ENCODE measurements at regions not wholly inside any gene's neighbourhood (a gene's known extent, or its start where the extent isn't known, plus 50 kb on each side); places are given as distances from the start of the nearest gene placed in this dataset.
"Not testable (repeated sequence)": the region's sequence is repeated elsewhere in the genome, so short reads cannot be mapped to it uniquely, and the experiment has no call there.

DNA sequence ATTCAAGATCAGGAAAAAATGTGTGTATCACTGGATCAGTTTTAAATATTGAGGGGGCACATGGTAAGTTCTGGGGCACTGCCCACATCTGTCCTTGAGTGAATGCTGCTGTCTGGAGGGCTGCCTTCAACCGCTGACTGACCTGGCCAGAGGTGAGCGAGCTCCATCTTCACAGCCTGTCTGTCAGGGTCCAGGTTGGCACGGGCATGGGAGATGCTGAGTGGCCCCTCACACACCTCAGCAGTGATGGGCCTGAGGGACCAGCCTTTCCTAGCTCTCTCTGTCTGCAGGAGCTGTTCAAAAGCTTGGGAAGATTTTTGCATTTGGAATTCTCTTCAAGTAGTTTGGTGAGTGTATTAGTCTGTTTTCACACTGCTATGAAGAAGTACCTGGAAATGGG, 114.8 kb upstream of the ALKAL2 start:
- no peak for DNase-seq (ENCODE audit: low read depth)

DNA sequence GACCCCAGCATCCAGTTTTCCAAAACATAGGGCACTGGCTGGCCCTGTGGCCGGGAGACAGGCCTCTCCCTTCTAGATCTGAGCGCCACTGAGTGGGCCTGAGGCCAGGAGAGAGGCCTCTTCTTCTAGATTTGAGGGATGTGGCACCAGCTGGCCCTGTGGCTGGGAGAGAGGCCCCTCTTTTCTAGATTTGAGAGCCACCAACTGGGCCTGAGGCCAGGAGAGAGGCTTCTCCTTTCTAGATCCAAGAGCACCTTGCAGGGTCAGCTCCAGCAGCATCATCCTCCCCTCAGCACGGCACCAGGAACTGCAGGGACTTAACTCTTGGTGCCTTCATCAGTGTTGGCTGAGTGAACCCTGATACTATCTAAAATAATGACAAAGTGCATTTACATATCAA, 114.3 kb upstream of the ALKAL2 start:
- DNase-seq (ENCODE audit: low read depth), result no peak

DNA sequence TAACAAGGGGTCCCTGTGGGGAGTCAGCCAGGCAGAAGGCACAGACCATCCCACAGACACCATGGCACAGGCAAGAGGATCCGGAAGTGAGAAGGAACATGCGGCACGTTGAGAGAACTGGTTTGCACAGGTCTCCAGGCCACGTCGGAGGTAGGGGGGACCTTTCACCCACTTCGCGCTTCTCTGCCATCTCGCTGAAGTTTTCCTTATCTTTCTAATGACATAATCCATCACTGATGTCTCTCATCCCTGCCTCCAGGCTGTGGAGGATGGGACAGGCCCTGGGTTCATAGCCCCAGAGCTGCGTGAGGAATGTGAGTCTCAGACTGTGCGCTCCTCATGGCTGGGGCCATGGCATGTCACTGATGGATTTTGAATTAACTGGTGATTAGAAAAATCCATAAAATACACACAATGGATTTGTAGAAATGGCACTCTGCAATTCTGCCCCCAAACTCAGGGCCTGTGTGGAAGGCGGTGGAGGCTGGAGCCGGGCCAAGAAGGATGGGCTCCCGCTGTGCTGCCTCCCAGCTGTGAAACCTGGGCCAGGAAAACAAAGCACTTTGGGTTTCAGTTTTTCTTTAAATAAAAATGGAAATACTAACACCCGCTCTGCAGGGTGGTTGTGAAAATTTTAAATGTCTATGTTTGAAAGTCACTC, 113.3 kb upstream of the ALKAL2 start:
- DNase-seq (ENCODE audit: low read depth), result no peak

DNA sequence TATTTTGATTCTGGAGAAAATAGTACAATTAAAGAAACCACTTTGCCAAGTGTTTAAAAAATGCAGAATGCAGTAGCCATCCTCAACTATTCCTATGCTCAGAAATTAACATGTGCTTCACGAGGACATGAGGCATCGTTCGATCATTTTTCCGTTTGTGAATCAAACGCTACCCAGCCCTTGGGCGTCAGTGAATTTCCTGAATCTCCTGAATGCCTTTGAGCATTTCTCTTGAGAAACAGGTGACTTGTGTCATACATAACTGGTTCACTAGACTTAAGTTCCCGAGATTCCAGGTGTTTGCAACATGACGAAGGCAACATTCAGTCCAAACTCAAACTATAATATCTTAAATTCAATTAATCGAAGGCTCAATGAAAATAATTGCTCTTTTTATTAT, 110.0 kb upstream of the ALKAL2 start:
- DNase-seq (ENCODE audit: low read depth), result no peak

DNA sequence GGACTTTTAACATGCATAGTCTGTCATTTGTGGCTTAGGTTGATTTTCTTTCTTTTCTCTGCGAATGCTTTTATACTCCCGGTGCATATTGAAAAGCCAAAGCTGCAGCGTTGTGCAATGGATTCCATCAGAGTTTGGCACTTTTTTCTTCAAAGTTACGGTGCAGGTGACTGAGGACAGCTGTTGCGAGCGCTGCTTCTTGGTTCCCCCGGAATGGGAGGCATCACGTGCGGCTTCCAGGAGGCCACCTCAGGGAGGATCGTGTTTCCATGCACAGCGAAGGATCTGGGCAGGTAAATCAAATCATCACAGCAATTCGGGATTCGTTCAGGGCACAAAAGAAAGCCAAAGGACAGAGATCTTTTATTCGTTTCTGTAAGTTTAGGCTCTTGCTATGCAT, 109.6 kb upstream of the ALKAL2 start:
- DNase-seq (ENCODE audit: low read depth), result no peak

DNA sequence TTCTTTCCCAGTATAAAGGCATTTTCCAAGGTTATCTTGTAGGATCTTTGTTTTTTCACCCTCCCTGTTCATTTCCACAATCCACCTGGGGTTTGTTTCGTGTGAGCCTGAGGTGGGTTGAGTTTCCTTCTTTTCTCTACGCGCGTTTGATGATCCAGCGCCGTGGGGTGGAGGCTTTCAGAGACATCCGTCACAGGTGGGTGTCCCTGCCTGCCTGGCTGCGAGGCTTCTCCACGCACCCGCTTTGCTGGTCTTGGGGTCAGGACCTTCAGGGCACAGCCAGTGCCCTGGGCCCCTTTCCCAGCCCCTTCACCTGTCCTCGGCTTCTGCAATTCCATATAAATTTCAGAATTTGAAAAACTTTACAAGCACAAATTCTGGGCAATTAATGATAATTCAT, 109.0 kb upstream of the ALKAL2 start:
- no peak for DNase-seq (ENCODE audit: low read depth)

DNA sequence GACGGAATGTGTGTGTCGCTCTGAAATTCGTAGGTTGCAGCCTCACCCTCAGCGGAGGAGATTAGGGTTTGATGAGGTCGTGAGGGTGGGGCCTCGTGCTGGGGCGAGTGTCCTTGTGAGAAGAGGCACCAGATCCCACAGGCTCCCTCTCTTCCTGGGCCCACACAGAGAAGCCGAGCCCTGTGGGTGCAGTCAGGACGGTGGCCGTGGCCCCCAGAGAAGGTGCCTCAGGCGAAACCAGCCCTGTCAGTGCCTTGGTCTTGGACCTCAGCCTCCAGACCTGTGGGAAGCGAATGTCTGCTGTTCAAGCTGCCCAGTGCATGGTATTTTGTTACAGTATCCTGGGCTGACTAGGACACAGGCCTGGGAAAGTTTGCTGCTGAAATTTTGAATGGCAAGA, 108.0 kb upstream of the ALKAL2 start:
- DNase-seq (ENCODE audit: low read depth), result no peak

DNA sequence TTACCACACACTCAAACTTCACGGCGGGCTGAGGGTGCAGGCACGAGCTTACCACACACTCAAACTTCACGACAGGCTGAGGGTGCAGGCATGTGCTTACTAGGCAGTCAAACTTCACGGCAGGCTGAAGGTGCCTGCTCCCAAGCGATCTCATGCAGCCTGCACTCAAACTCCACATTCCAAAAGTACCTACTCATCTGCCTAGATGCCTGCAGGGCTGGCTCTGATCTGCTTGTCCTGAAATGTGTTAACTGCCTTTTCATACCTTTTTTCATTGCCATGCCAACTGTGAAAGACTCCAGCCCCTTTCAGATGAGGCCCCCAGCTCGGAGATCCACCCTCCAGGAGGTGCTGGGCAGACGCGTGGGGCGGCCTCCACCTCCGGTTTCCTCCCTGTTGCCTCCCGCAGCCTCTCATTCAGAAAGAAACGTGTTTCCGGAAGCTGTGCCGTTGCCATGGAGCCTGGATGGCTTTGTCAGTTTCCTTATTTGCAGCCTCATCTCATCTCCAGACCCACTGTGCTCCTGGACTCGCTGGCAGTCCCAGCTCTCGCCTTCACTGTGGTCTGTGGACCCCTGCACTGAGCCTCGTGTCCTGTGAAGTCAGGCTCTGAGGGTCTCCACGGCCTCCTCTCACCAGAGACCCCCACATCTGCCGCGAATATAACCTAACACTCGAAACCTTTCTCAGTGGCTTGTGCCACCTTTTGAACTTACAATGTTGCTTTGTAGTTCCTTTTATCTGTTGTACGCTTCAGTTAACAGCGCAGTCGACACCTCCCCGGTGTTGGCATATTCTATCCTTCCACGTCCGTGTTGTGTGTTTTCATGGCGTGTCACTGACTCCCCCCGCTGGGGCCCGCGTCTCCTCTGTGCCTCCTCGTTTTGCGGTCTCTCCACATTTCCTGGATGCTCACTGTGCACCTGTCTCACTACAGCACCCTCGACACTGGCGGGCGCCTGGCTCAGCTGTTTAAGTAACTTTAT, 106.1 kb upstream of the ALKAL2 start:
- DNase-seq (ENCODE audit: low read depth), result no peak

DNA sequence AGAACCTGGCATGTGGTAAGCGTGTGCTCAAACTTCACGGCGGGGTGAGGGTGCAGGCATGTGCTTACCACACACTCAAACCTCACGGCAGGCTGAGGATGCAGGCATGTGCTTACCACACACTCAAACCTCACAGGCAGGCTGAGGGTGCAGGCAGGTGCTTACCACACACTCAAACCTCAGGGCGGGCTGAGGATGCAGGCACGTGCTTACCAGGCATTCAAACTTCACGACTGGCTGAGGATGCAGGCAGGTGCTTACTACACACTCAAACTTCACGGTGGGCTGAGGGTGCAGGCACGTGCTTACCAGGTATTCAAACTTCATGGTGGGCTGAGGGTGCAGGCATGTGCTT, 105.0 kb upstream of the ALKAL2 start:
- no peak for DNase-seq (ENCODE audit: low read depth)

DNA sequence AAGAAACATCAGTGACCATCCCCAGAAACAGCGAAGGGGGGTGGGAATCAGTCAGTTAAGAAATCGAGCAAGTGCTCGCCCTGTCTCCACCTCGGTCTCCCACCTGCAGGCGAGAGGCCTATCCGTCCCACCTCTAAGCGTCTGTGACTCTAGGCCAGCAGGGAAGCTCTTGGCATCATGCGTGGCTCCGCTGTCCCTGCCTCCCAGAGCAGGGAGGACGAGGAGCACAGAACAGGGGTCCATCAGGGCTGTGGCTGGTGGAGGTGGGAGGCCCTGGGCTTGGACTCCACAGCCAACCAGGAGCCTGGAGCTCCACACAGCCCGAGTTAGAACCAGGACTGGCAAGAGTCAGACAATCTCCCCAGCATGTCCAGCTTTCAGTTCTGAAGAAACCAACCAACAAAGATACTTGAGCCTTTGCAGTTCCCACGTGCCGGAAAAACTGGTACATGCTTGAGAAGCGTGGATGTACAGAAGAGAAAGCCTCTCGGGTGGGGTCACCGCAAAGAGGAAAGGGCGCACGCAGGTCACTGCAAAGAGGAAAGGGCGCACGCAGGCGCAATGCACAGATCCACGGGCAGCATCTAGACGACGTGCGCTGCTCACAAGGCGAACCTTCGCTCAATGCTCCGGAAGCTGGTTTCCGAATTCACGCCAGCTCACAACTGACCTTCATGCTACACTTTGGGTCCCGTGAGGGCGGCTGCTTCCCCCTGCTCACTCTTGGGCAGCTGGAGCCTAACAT, 104.5 kb upstream of the ALKAL2 start:
- DNase-seq (ENCODE audit: low read depth), result no peak

DNA sequence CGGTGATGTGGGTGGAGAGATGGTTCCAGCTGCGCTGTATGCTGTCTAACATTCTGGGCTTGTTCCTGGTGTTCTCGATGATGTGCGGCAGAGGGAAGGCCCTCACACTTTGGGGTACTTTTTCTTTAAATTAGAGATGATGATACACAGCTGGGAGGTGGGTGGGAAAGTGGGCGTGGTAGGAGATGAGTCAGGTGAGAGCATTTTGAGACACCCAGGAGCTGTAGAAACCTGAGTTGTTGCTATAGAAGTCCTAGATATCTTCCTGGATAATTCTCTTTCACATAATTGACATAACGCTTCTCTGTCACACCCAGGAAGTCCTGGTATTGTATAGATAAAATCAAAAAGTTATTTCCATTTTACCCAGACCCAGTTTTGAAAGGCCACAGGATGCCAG, 103.8 kb upstream of the ALKAL2 start:
- no peak for DNase-seq (ENCODE audit: low read depth)

DNA sequence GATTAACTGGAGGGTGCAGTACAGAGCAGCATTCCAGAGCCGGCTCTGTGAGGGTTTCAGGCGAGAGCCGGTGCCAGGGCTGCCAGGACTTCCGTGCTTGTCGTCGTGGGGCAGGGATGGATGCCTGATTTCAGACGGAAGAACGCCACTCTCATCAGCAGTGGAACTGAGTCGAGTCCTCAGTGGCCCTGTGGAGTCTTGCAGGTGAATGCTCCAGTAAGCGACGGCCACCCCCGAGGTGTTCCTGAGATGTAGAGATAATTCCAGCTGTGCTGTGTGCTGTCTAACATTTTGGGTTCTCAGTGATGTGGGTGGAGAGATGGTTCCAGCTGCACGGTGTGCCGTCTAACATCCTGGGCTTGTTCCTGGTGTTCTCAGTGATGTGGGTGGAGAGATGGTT, 103.1 kb upstream of the ALKAL2 start:
- DNase-seq (ENCODE audit: low read depth), result no peak

DNA sequence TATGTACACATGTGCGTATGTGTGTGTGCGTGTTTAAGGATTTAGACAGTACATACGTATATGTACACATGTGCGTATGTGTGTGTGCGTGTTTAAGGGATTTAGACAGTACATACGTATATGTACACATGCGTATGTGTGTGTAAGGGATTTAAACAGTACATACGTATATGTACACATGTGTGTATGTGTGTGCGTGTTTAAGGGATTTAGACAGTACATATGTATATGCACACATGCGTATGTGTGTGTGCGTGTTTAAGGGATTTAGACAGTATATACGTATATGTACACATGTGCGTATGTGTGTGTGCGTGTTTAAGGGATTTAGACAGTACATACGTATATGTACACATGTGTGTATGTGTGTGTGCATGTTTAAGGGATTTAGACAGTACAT, 102.1 kb upstream of the ALKAL2 start:
- DNase-seq (ENCODE audit: low read depth), result not testable (repeated sequence)

DNA sequence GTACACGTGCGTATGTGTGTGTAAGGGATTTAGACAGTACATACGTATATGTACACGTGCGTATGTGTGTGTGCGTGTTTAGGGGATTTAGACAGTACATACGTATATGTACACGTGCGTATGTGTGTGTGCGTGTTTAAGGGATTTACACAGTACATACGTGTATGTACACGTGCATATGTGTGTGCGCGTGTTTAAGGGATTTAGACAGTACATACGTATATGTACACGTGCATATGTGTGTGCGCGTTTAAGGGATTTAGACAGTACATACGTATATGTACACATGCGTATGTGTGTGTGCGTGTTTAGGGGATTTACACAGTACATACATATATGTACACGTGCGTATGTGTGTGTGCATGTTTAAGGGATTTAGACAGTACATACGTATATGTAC, 100.9 kb upstream of the ALKAL2 start:
- DNase-seq (ENCODE audit: low read depth), result not testable (repeated sequence)

DNA sequence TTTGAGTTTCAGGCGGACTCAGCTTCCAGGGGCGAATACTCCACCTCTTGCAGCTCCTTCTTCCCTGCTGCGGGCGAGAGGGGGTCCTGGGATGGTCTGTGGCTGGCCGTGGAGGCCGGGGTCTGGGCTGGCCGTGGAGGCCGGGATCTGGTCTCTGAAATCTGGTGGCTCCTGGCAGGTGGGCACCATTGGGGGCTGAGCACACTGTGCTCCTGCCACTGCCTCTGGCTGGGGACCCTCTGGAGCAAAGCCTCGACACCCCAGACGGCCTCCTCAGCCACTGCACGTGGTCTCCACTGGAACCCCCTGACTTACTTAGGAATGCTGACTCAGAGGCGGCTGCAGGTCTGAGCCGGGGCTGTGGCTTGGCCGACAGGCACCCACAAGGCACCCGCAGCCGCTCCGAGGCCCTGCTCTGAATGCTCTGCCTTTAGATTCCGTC, 100.1 kb upstream of the ALKAL2 start:
- no peak for DNase-seq (ENCODE audit: low read depth)

DNA sequence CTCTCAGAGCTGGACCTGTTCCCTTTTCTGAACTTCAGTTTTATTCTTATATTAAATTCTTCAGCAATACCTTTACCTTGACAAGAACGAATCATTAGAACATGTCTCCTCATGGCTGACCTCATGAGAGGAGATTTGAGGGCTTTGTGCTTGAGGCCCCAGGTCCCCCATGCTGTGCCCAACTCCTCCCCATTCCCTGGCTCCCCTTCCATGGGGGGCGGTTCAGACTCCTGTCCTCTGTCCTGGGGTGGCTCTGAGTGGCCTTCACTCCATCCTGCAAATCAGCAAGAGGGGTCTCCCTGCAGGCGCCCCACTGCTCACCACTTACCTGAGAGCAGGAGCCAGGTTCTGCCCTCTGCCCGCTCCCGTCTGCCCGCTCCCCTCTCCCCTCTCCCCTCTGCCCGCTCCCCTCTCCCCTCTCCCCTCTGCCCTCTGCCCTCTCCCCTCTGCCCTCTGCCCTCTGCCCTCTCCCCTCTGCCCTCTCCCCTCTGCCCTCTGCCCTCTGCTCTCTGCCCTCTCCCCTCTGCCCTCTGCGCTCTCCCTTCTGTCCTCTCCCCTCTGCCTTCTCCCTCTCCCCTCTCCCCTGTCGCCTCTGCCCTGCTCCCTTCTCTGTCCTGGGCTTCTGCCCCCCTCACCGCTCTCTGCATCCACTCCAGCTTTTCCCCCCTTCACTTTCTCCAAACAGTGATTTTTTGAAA, 98.7 kb upstream of the ALKAL2 start:
- DNase-seq (ENCODE audit: low read depth), result no peak

DNA sequence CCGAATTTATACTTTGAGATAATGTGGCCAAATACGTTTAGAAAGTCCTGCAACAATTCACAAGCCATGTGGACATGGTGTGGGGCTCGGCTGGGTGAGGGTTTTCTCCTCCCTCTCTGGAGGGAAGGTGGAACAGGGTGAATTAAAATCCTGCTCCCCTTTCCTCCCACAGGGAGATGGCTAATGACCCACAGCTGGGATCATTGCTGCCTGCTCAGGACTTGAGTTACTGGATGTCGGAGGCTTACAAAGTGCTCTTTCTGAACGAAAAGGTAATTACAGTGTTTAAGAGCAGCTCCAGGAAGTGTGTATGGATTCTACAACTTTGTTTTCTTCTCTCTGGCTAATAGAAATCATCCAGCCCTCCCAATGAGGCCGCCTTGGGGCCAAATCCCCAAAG, 97.9 kb upstream of the ALKAL2 start:
- no peak for DNase-seq (ENCODE audit: low read depth)

DNA sequence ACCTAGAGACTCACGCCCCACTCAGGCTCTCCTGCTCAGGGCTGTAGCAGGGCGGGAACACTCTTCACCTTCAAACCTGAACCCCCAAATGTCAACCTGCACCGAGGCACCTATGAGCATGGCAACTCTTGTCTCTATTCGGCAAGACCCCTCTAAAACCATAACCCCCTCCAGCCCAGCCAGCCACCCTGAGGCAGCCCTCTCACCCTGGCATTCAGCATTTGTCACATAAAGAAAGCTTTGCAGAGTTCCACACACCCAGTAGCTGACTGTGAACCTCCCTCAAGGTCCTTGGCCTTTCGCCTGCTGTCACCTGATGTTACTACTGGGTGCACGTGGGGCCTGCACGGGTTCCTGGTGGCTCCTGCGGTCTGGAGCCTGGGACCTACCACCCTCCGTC, 97.2 kb upstream of the ALKAL2 start:
- DNase-seq (ENCODE audit: low read depth), result no peak

DNA sequence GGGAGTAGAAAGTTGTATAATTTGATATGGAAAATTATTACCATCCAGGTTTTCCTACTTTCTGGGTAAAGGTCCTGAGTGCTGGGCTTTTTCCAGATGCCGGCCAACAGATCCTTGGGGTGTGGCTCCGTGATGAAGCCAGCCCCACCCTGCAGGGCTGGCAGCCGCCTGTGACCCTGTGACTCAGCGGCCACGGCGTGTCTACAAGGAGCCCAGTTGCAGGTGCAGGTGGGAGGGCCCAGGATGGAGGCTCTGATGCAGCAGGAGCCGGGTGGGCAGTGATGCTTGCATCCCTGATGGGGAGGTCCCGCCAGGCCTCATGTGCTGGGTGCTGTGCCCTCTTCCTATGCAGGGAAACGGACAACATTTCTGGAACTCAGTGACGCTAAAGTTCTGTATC, 96.0 kb upstream of the ALKAL2 start:
- DNase-seq (ENCODE audit: low read depth), result no peak

DNA sequence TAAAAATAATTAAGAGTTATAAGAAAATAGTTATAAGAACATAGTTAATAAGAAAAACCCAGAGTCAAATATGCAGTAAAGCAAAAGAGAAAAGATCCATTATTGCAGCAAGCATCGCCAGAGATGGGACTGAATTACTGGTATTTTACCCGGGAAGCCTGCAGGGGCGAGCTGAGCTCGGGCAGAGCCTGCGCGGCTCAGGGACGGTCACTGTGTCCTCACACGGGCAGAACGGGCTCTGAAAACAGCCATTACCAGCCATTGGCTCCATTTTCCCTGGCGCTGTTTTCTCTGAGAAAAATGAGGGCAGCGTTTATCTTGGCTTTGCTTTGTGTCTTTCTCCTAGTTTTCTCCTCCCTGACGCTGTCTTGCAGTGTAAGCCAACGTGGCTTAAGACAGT, 95.3 kb upstream of the ALKAL2 start:
- DNase-seq (ENCODE audit: low read depth), result peak; percentile 9

DNA sequence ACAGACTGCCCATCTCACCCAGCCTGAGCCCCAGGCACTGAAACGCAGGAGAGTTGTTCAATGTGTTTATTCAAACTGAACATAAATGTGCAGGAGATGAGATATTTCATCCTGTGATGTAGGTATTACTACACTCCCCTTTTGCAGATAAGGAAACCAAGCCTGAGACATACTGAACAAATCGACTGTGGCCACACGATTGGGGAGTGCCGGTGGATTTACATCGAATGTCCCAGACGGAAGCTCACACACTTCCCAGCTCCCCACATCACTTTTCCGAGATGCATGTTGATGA, 94.8 kb upstream of the ALKAL2 start:
- DNase-seq (ENCODE audit: low read depth), result no peak

Measured in myocyte (in vitro differentiated cells).